Upper lobe of left lung (tissue), 6 donors: ENCODE measurements at regions not wholly inside any gene's neighbourhood (a gene's known extent, or its start where the extent isn't known, plus 50 kb on each side); places are given as distances from the start of the nearest gene placed in this dataset.

Experiments
- ATAC-seq, 2 donors: fragments of 200-7000 bp; cut with Tn5 transposase; one replicate each; pipeline ENCODE4 v1.9.1; 2022; ENCODE audit warnings: mild to moderate bottlenecking in 2 of 2, moderate library complexity in 2 of 2; ENCODE audit not compliant: low FRiP score in 2 of 2
- DNase-seq, 2 donors: peaks; one replicate each; pipeline ENCODE4 v3.0.0-alpha.2; 2019 to 2020
- H3K27ac ChIP-seq, 4 donors: fragments of 200-600 bp; sonication (generic); one replicate each; pipeline ENCODE4 v1.5.1; 2016 to 2019
- H3K27me3 ChIP-seq, 4 donors: fragments of 200-600 bp; sonication (generic); one replicate each; pipeline ENCODE4 v1.5.1; 2017 to 2019
- H3K36me3 ChIP-seq, 4 donors: fragments of 200-600 bp; sonication (generic); one replicate each; pipeline ENCODE4 v1.5.1; 2016 to 2019
- H3K4me1 ChIP-seq, 4 donors: fragments of 200-600 bp; sonication (generic); one replicate each; pipeline ENCODE4 v1.5.1; 2018 to 2019
- H3K4me3 ChIP-seq, 4 donors: fragments of 200-600 bp; sonication (generic); one replicate each; pipeline ENCODE4 v1.5.1; 2017 to 2019; ENCODE audit warnings: mild to moderate bottlenecking in 2 of 4, moderate library complexity in 1 of 4
- H3K9me3 ChIP-seq, 4 donors: fragments of 200-600 bp; sonication (generic); one replicate each; pipeline ENCODE4 v1.5.1; 2018 to 2019
- CTCF ChIP-seq, 6 experiments: fragments of 450-650 bp in 4 of 6; fragments of 200-600 bp in 2 of 6; sonication (generic) in 2 of 6; IDR thresholded peaks; one replicate each; pipeline ENCODE4 v1.5.1; 2016 to 2019; ENCODE audit warnings: antibody characterized with exemption in 6 of 6
- EP300 ChIP-seq, 4 donors: sonication (generic); formaldehyde crosslinking; IDR thresholded peaks; one replicate each; pipeline ENCODE4 v1.5.1; 2017; ENCODE audit warnings: antibody characterized with exemption in 4 of 4, control low read depth in 2 of 4
- POLR2A ChIP-seq, 4 donors: fragments of 450-650 bp; IDR thresholded peaks; one replicate each; pipeline ENCODE4 v1.5.1; 2016 to 2017; ENCODE audit warnings: antibody characterized with exemption in 4 of 4, mild to moderate bottlenecking in 2 of 4
- POLR2AphosphoS5 ChIP-seq, 2 donors: sonication (generic); formaldehyde crosslinking; IDR thresholded peaks; one replicate each; pipeline ENCODE4 v1.5.1; 2017; ENCODE audit warnings: antibody characterized with exemption in 2 of 2
- WGBS, 2 donors: methylation state at CpG; one replicate each; pipeline ENCODE4 v1.1.5; 2017 to 2018; 5-methylcytosine and 5-hydroxymethylcytosine counted together
- donor health status: DM: no; HTN: no; CAD: no; lungs with moderate emphysema.
- donor health status: DM: no; HTN: yes; CAD: no; lungs with severe emphysema.

DNA sequence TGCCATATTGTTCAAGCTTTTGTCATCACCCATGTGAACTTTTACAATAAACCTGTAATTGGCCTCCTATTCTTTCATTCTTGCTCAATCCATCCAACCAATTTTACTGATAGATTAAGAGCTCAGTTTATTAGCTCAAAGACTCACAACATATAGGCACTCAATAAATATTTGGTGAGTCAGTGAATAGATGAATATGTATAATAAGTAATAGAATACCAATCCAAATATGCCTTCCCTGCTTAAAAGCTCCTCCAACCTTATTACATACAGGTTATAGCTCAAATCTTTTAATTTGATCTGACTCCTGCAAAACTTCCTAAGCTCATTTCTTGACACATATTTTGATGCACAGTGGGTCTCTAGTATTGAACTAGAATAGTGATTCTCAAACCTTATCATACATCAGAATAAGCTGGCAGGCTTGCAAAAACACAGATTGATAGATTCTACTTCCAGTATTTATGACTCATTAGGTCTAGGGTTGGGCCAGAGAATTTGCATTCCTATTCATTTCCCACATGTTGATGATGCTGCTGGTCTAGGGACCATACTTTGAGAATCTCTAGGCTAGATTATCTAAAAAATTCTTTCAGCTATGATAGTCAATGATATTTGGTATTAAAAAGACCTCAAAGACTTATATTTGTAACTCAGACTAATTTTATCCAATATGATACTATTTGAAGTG is 114.4 kb downstream of the PCTP start:
- H3K27ac ChIP-seq: no peak overlapping the region
- H3K36me3 ChIP-seq: no peaks in the 10 kb centered on the region
- TF ChIP-seq POLR2AphosphoS5 (IDR thresholded peaks at IDR 0.05) (no peak), POLR2A (IDR thresholded peaks at IDR 0.05) (no peak), CTCF (IDR thresholded peaks at IDR 0.05) (no peak), EP300 (IDR thresholded peaks at IDR 0.05) (no peak)
- no peak overlapping the region for H3K4me3 ChIP-seq
- no peaks in the 10 kb centered on the region for H3K27me3 ChIP-seq
- H3K9me3 ChIP-seq: no peaks in the 10 kb centered on the region
- ATAC-seq: no peak
- no peaks in the 10 kb centered on the region for H3K4me1 ChIP-seq
- DNase-seq: no peak

GRCh38 chr17:55870044-55870443 is 119.2 kb downstream of the PCTP start:
- H3K36me3 ChIP-seq: no peaks in the 10 kb centered on the region
- no peak overlapping the region for H3K4me3 ChIP-seq
- TF ChIP-seq POLR2AphosphoS5 (IDR thresholded peaks at IDR 0.05) (no peak), POLR2A (IDR thresholded peaks at IDR 0.05) (no peak), CTCF (IDR thresholded peaks at IDR 0.05) (no peak), EP300 (IDR thresholded peaks at IDR 0.05) (no peak)
- ATAC-seq: no peak
- no peak for DNase-seq
- H3K27ac ChIP-seq: no peak overlapping the region
- no peaks in the 10 kb centered on the region for H3K27me3 ChIP-seq
- no peaks in the 10 kb centered on the region for H3K9me3 ChIP-seq
- H3K4me1 ChIP-seq: no peaks in the 10 kb centered on the region

DNA sequence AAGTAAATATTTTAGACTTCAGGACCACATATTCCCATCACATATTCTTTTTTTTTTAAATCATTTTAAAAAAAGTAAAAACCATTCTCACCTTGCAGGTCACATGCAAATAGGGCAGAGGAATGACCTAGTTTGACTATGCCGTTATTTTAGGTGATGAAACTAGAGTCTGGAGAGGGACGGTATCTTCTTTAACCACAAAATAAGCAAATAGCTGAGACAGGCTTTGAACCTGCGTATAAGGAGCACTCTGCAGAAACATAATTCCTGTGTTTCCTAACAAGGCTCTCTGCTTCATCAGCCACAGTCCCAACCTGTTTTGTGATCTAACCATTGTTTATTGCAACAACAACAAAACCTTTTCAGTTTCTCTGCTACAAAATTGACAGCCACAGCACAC is 121.5 kb downstream of the PCTP start:
- 77% methylated on average over 3 of the region's 3 CpGs for WGBS, 2 donors
- Histone ChIP-seq H3K4me3 (no peak overlapping the region), H3K9me3 (no peaks in the 10 kb centered on the region), H3K27ac (no peak overlapping the region), H3K36me3 (no peaks in the 10 kb centered on the region), H3K27me3 (no peaks in the 10 kb centered on the region), H3K4me1 (no peaks in the 10 kb centered on the region)
- TF ChIP-seq EP300 (IDR thresholded peaks at IDR 0.05) (no peak), POLR2A (IDR thresholded peaks at IDR 0.05) (no peak), POLR2AphosphoS5 (IDR thresholded peaks at IDR 0.05) (no peak), CTCF (IDR thresholded peaks at IDR 0.05) (no peak)
- DNase-seq (no peak), ATAC-seq (no peak)

DNA sequence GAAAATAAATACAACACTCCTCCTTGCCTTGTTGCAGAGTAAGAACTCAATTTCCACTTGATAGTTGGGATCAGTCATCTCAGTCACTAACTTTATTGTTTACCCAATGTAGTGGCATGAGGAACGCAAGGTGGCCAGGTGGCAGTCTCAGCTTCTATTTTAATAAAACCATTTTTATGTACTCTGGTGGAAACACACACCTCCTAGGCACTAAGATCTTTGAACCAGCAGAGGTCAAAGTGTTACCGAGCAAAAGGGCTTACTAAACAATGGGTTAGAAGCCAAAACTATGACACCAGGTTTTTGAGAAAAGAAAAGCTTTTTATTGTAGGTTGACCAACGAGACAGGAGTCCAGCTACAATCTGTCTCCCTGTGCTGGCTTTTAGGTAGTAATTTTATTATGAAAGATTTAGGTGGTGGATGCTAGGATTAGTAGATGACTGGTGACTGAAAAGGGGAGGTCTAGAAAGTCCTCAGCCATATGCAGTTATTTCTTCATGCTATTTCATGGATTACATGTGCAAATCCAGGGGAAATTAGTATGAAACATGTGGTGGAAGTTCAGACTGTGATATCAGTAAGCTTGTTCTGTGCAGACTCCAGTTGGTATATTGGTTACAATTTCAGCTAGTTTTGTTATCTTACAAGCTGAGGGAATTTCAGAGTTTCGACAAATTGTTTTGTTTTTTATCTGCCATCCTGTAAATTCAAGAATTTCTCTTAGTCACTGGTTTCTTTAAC is 122.3 kb downstream of the PCTP start:
- 72% methylated on average over 4 of the region's 4 CpGs for WGBS, 2 donors
- DNase-seq: no peak
- Histone ChIP-seq H3K4me1 (no peaks in the 10 kb centered on the region), H3K27ac (no peak overlapping the region), H3K36me3 (no peaks in the 10 kb centered on the region), H3K4me3 (no peak overlapping the region), H3K27me3 (no peaks in the 10 kb centered on the region), H3K9me3 (no peaks in the 10 kb centered on the region)
- TF ChIP-seq CTCF (IDR thresholded peaks at IDR 0.05) (no peak), POLR2A (IDR thresholded peaks at IDR 0.05) (no peak), POLR2AphosphoS5 (IDR thresholded peaks at IDR 0.05) (no peak), EP300 (IDR thresholded peaks at IDR 0.05) (no peak)
- ATAC-seq: no peak

DNA sequence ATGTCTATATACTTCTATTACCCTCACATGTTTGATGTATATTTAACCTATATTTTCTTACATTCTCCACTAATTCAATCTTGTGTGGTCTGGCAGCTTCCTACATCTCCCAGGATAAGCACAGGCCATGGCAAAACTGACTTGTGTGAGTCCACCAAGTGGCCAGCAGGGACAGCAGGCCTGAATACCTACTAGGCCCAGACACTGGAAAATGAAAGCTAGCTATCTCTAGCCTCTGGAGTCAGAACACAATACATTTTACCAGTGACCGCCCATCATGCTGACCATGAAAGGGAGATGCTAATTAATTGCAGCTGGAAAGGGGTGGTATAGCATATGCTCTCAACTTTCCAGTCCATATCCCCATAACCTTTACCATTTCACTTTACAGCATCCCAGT is 132.3 kb downstream of the PCTP start:
- Histone ChIP-seq H3K4me1 (no peaks in the 10 kb centered on the region), H3K4me3 (no peak overlapping the region), H3K27ac (no peak overlapping the region), H3K36me3 (no peaks in the 10 kb centered on the region), H3K27me3 (no peaks in the 10 kb centered on the region), H3K9me3 (no peaks in the 10 kb centered on the region)
- no peak for ATAC-seq
- TF ChIP-seq EP300 (IDR thresholded peaks at IDR 0.05) (no peak), POLR2A (IDR thresholded peaks at IDR 0.05) (no peak), POLR2AphosphoS5 (IDR thresholded peaks at IDR 0.05) (no peak), CTCF (IDR thresholded peaks at IDR 0.05) (no peak)
- WGBS, 2 donors: 87 to 89% methylated on average over 1 of the region's 1 CpG
- no peak for DNase-seq
